ENCODE measurements at regions not wholly inside any gene's neighbourhood (a gene's known extent, or its start where the extent isn't known, plus 50 kb on each side); places are given as distances from the start of the nearest gene placed in this dataset.
"Not testable (repeated sequence)": the region's sequence is repeated elsewhere in the genome, so short reads cannot be mapped to it uniquely, and the experiment has no call there.

- POLR2A ChIA-PET: no interaction called here
- no peak for DNase-seq (ENCODE audit: extremely low spot score)
- CTCF ChIA-PET: no interaction called here
- TF ChIP-seq CTCF (IDR thresholded peaks at IDR 0.05; ENCODE audit: control extremely low read depth, extremely low read depth, low read depth, missing control alignments): no peak
Measured at GRCh38 chr5:16987776-16988175, 51.7 kb upstream of the MYO10 start.

GRCh38 chr5:16990817-16991520 lies 54.9 kb upstream of the MYO10 start:
- POLR2A ChIA-PET, CTCF ChIA-PET: not testable (repeated sequence)

GRCh38 chr5:16992006-16992405 lies 55.9 kb upstream of the MYO10 start:
- ChIA-PET POLR2A (no interaction called here), CTCF (no interaction called here)
- no peak for DNase-seq (ENCODE audit: extremely low spot score)
- no peak for TF ChIP-seq CTCF (IDR thresholded peaks at IDR 0.05; ENCODE audit: control extremely low read depth, extremely low read depth, low read depth, missing control alignments)

More at GRCh38 chr5:16990817-16991520, 54.9 kb upstream of the MYO10 start:
- not testable (repeated sequence) for DNase-seq (ENCODE audit: extremely low spot score)

GRCh38 chr5:16992444-16992843 lies 56.4 kb upstream of the MYO10 start:
- ChIA-PET POLR2A (no interaction called here), CTCF (no interaction called here)
- no peak for DNase-seq (ENCODE audit: extremely low spot score)
- no peak for TF ChIP-seq CTCF (IDR thresholded peaks at IDR 0.05; ENCODE audit: control extremely low read depth, extremely low read depth, low read depth, missing control alignments)

GRCh38 chr5:16994565-16994964 lies 58.5 kb upstream of the MYO10 start:
- no peak for DNase-seq (ENCODE audit: extremely low spot score)
- POLR2A ChIA-PET: no interaction called here
- TF ChIP-seq CTCF (IDR thresholded peaks at IDR 0.05; ENCODE audit: control extremely low read depth, extremely low read depth, low read depth, missing control alignments): no peak
- CTCF ChIA-PET: interaction anchor here (0.6 kb wide), 1 partner anchor 12 kb away, joined by 3 read pairs; no protein-coding TSS in a partner anchor

GRCh38 chr5:16995372-16995771 lies 59.3 kb upstream of the MYO10 start:
- ChIA-PET POLR2A (no interaction called here), CTCF (no interaction called here)
- TF ChIP-seq CTCF (IDR thresholded peaks at IDR 0.05; ENCODE audit: control extremely low read depth, extremely low read depth, low read depth, missing control alignments): no peak
- no peak for DNase-seq (ENCODE audit: extremely low spot score)

- no peak for DNase-seq (ENCODE audit: extremely low spot score)
- ChIA-PET POLR2A (no interaction called here), CTCF (no interaction called here)
- no peak for TF ChIP-seq CTCF (IDR thresholded peaks at IDR 0.05; ENCODE audit: control extremely low read depth, extremely low read depth, low read depth, missing control alignments)
Measured at GRCh38 chr5:17000291-17000939, 64.3 kb upstream of the MYO10 start.

Data from GM10248 (cell line).